ENCODE measurements at regions not wholly inside any gene's neighbourhood (a gene's known extent, or its start where the extent isn't known, plus 50 kb on each side); places are given as distances from the start of the nearest gene placed in this dataset.

DNA sequence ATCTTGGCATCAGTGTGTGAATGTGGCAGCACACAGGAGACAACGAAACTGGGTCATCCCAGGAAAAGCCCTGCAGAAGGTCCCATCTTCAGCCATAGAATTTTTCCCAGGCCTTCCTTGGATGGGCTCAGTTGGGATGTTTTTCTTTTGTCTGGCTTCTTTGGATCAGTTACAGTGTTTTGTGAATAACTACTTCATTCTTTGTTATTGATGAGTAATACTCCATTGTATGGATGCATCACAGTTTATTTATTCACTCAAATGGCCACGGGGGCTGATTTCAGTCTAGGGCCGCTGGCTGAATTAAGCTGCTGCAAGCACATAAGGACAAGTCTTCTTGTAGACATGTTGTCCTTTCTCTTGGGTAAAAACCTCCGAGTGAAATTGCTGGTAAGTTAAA is 81.3 kb upstream of the CD93 start:
- Histone ChIP-seq H3K4me1 (peaks cover 0 to 19% (median 15%) of the 10 kb centered on the region in 4 donors), H3K4me3 (no peak overlapping the region), H3K9me3 (no peaks in the 10 kb centered on the region), H3K27ac (no peak overlapping the region), H3K27me3 (no peaks in the 10 kb centered on the region), H3K36me3 (no peaks in the 10 kb centered on the region)
- TF ChIP-seq, protein P1, sequence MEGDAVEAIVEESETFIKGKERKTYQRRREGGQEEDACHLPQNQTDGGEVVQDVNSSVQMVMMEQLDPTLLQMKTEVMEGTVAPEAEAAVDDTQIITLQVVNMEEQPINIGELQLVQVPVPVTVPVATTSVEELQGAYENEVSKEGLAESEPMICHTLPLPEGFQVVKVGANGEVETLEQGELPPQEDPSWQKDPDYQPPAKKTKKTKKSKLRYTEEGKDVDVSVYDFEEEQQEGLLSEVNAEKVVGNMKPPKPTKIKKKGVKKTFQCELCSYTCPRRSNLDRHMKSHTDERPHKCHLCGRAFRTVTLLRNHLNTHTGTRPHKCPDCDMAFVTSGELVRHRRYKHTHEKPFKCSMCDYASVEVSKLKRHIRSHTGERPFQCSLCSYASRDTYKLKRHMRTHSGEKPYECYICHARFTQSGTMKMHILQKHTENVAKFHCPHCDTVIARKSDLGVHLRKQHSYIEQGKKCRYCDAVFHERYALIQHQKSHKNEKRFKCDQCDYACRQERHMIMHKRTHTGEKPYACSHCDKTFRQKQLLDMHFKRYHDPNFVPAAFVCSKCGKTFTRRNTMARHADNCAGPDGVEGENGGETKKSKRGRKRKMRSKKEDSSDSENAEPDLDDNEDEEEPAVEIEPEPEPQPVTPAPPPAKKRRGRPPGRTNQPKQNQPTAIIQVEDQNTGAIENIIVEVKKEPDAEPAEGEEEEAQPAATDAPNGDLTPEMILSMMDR (IDR thresholded peaks at IDR 0.05), result no peak
- peak in 1 of 2 donors; percentile 16 for DNase-seq
- intact Hi-C loops (cut with DNase I; ENCODE audit: low total_unique reads), result loop anchor here (10.0 kb wide), 1 partner anchor 67 kb away; no protein-coding TSS in a partner anchor

- H3K27ac ChIP-seq, result no peak overlapping the region
- H3K4me1 ChIP-seq, result peaks cover 0 to 27% (median 24%) of the 10 kb centered on the region in 4 donors
- H3K4me3 ChIP-seq, result no peak overlapping the region
- no peaks in the 10 kb centered on the region for H3K36me3 ChIP-seq
- H3K27me3 ChIP-seq, result no peaks in the 10 kb centered on the region
- TF ChIP-seq, protein P1 (IDR thresholded peaks at IDR 0.05), result no peak
- intact Hi-C loops (cut with DNase I; ENCODE audit: low total_unique reads), result loop anchor here (10.0 kb wide), 1 partner anchor 68 kb away; no protein-coding TSS in a partner anchor
- no peaks in the 10 kb centered on the region for H3K9me3 ChIP-seq
- no peak for DNase-seq
Measured at GRCh38 chr20:23166563-23166962, 80.4 kb upstream of the CD93 start.

DNA sequence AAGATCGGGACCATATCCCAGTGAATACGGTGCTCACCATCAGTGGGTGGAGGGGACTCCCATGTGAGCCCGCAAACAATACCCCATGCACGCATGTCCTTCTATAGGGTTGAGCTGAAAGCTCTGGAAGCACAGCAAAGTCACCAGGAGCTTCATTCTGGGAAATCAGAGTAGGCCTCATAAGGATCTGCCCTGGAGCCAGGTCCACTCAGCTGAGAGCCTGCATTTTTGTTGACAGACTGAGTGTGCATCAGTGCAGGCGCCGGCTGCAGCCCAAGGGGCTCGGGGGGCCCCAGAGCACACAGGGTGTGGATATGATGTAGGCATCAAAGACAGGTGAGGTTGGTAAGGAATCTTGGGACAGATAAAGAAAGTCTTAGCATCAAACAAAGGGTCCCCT is 79.8 kb upstream of the CD93 start:
- TF ChIP-seq, protein P1 (IDR thresholded peaks at IDR 0.05), result no peak
- Histone ChIP-seq H3K4me1 (peaks cover 0 to 33% (median 30%) of the 10 kb centered on the region in 4 donors), H3K27ac (no peak overlapping the region), H3K9me3 (no peaks in the 10 kb centered on the region), H3K27me3 (no peaks in the 10 kb centered on the region), H3K4me3 (no peak overlapping the region), H3K36me3 (no peaks in the 10 kb centered on the region)
- no peak for DNase-seq
- intact Hi-C loops (cut with DNase I; ENCODE audit: low total_unique reads), result loop anchor here (10.0 kb wide), 1 partner anchor 69 kb away; no protein-coding TSS in a partner anchor

- Histone ChIP-seq H3K27me3 (no peaks in the 10 kb centered on the region), H3K4me1 (peaks cover 0 to 40% (median 36%) of the 10 kb centered on the region in 4 donors), H3K4me3 (no peak overlapping the region), H3K9me3 (no peaks in the 10 kb centered on the region), H3K36me3 (no peaks in the 10 kb centered on the region), H3K27ac (peak overlapping the region; percentile 46 to 66)
- peak in 1 of 2 donors; percentile 54 for DNase-seq
- TF ChIP-seq, protein P1 (IDR thresholded peaks at IDR 0.05), result no peak
- intact Hi-C loops (cut with DNase I; ENCODE audit: low total_unique reads), result loop anchor here (10.0 kb wide), 1 partner anchor 69 kb away; no protein-coding TSS in a partner anchor
Measured at GRCh38 chr20:23165307-23165750, 79.2 kb upstream of the CD93 start.

- intact Hi-C loops (cut with DNase I; ENCODE audit: low total_unique reads), result loop anchor here (10.0 kb wide), 1 partner anchor 71 kb away; no protein-coding TSS in a partner anchor
- peak; percentile 24 to 72 for DNase-seq
- peak overlapping the region; percentile 46 to 66 for H3K27ac ChIP-seq
- no peak overlapping the region for H3K4me3 ChIP-seq
- no peaks in the 10 kb centered on the region for H3K36me3 ChIP-seq
- H3K27me3 ChIP-seq, result no peaks in the 10 kb centered on the region
- TF ChIP-seq, protein P1 (IDR thresholded peaks at IDR 0.05), result no peak
- peaks cover 0 to 51% (median 44%) of the 10 kb centered on the region in 4 donors for H3K4me1 ChIP-seq
- no peaks in the 10 kb centered on the region for H3K9me3 ChIP-seq
Measured at GRCh38 chr20:23164176-23164601, 78.1 kb upstream of the CD93 start.

Data from tibial artery (tissue), 4 donors.